ENCODE measurements at regions not wholly inside any gene's neighbourhood (a gene's known extent, or its start where the extent isn't known, plus 50 kb on each side); places are given as distances from the start of the nearest gene placed in this dataset.

- H3K27ac ChIP-seq: no peak overlapping the region
- H3K4me1 ChIP-seq: no peaks in the 10 kb centered on the region
- no peaks in the 10 kb centered on the region for H3K79me2 ChIP-seq
- no peak for TF ChIP-seq CTCF (IDR thresholded peaks at IDR 0.05)
- no peak overlapping the region for H3K9ac ChIP-seq
- H3K4me2 ChIP-seq (ENCODE audit: low read length): no peak overlapping the region
- H3K9me3 ChIP-seq (ENCODE audit: control insufficient read depth, low read length): no peaks in the 10 kb centered on the region
- no peaks in the 10 kb centered on the region for H3K36me3 ChIP-seq (ENCODE audit: control insufficient read depth, insufficient read depth, low read length)
- no peaks in the 10 kb centered on the region for H3K27me3 ChIP-seq (ENCODE audit: control insufficient read depth, insufficient read depth, low read length)
- H3K4me3 ChIP-seq (ENCODE audit: low read depth, low read length): no peak overlapping the region
- no peak overlapping the region for H2AFZ ChIP-seq
Observed at GRCh38 chr3:152696962-152697361, 138.0 kb upstream of the P2RY1 start.

GRCh38 chr3:152703245-152703890 is 131.6 kb upstream of the P2RY1 start:
- no peaks in the 10 kb centered on the region for H3K79me2 ChIP-seq
- no peaks in the 10 kb centered on the region for H3K27me3 ChIP-seq (ENCODE audit: control insufficient read depth, insufficient read depth, low read length)
- H3K9me3 ChIP-seq (ENCODE audit: control insufficient read depth, low read length): no peaks in the 10 kb centered on the region
- H3K27ac ChIP-seq: no peak overlapping the region
- H3K4me3 ChIP-seq (ENCODE audit: low read depth, low read length): no peak overlapping the region
- H2AFZ ChIP-seq: no peak overlapping the region
- H3K9ac ChIP-seq: no peak overlapping the region
- no peaks in the 10 kb centered on the region for H3K36me3 ChIP-seq (ENCODE audit: control insufficient read depth, insufficient read depth, low read length)
- TF ChIP-seq CTCF (IDR thresholded peaks at IDR 0.05): no peak
- no peaks in the 10 kb centered on the region for H3K4me1 ChIP-seq
- H3K4me2 ChIP-seq (ENCODE audit: low read length): no peak overlapping the region

GRCh38 chr3:152706991-152707713 is 127.8 kb upstream of the P2RY1 start:
- Histone ChIP-seq H2AFZ (no peak overlapping the region), H3K4me1 (no peaks in the 10 kb centered on the region), H3K36me3 (ENCODE audit: control insufficient read depth, insufficient read depth, low read length) (no peaks in the 10 kb centered on the region), H3K27me3 (ENCODE audit: control insufficient read depth, insufficient read depth, low read length) (no peaks in the 10 kb centered on the region), H3K4me2 (ENCODE audit: low read length) (no peak overlapping the region), H3K4me3 (ENCODE audit: low read depth, low read length) (no peak overlapping the region), H3K9ac (no peak overlapping the region), H3K79me2 (no peaks in the 10 kb centered on the region), H3K9me3 (ENCODE audit: control insufficient read depth, low read length) (no peaks in the 10 kb centered on the region), H3K27ac (no peak overlapping the region)
- no peak for TF ChIP-seq CTCF (IDR thresholded peaks at IDR 0.05)

- Histone ChIP-seq H2AFZ (no peak overlapping the region), H3K27me3 (ENCODE audit: control insufficient read depth, insufficient read depth, low read length) (no peaks in the 10 kb centered on the region), H3K4me3 (ENCODE audit: low read depth, low read length) (no peak overlapping the region), H3K27ac (no peak overlapping the region), H3K36me3 (ENCODE audit: control insufficient read depth, insufficient read depth, low read length) (no peaks in the 10 kb centered on the region), H3K4me2 (ENCODE audit: low read length) (no peak overlapping the region), H3K4me1 (no peaks in the 10 kb centered on the region), H3K9ac (no peak overlapping the region), H3K9me3 (ENCODE audit: control insufficient read depth, low read length) (no peaks in the 10 kb centered on the region), H3K79me2 (no peaks in the 10 kb centered on the region)
- TF ChIP-seq CTCF (IDR thresholded peaks at IDR 0.05): no peak
Observed at GRCh38 chr3:152709659-152710058, 125.3 kb upstream of the P2RY1 start.

GRCh38 chr3:152710549-152710948 is 124.4 kb upstream of the P2RY1 start:
- H3K4me3 ChIP-seq (ENCODE audit: low read depth, low read length): no peak overlapping the region
- no peaks in the 10 kb centered on the region for H3K27me3 ChIP-seq (ENCODE audit: control insufficient read depth, insufficient read depth, low read length)
- H3K79me2 ChIP-seq: no peaks in the 10 kb centered on the region
- no peaks in the 10 kb centered on the region for H3K9me3 ChIP-seq (ENCODE audit: control insufficient read depth, low read length)
- no peaks in the 10 kb centered on the region for H3K36me3 ChIP-seq (ENCODE audit: control insufficient read depth, insufficient read depth, low read length)
- H3K27ac ChIP-seq: no peak overlapping the region
- no peak for TF ChIP-seq CTCF (IDR thresholded peaks at IDR 0.05)
- no peaks in the 10 kb centered on the region for H3K4me1 ChIP-seq
- no peak overlapping the region for H2AFZ ChIP-seq
- H3K4me2 ChIP-seq (ENCODE audit: low read length): no peak overlapping the region
- no peak overlapping the region for H3K9ac ChIP-seq

Data from parathyroid adenoma (tissue), 2 donors.